Stomach (tissue), 8 donors: ENCODE measurements at regions not wholly inside any gene's neighbourhood (a gene's known extent, or its start where the extent isn't known, plus 50 kb on each side); places are given as distances from the start of the nearest gene placed in this dataset.

ENCODE experiments used
- DNase-seq, 2 donors: peaks; one replicate each; pipeline versions ENCODE4 v3.0.0 to v3.0.0-alpha.2; 2013 to 2019
- H3K27ac ChIP-seq, 5 donors: fragments of 200-600 bp in 4 of 5; sonication (generic) in 4 of 5; one replicate each; pipeline ENCODE4 v1.5.1; 2013 to 2019; ENCODE audit warnings: mild to moderate bottlenecking in 1 of 5, moderate library complexity in 1 of 5
- H3K27me3 ChIP-seq, 3 donors: fragments of 200-600 bp; sonication (generic); one replicate each; pipeline ENCODE4 v1.5.1; 2017 to 2019; ENCODE audit warnings: mixed run types in 1 of 3
- H3K36me3 ChIP-seq, 4 donors: fragments of 200-600 bp; sonication (generic); 1 replicate in 3 of 4; 2 replicates in 1 of 4; pipeline ENCODE4 v1.5.1; 2016 to 2019
- H3K4me1 ChIP-seq, 4 donors: fragments of 200-600 bp; sonication (generic); one replicate each; pipeline ENCODE4 v1.5.1; 2016 to 2019
- H3K4me3 ChIP-seq, 4 donors: fragments of 200-600 bp; sonication (generic) in 3 of 4; one replicate each; pipeline ENCODE4 v1.5.1; 2016 to 2019; ENCODE audit warnings: mild to moderate bottlenecking in 1 of 4
- H3K9me3 ChIP-seq, 4 donors: fragments of 200-600 bp; sonication (generic); one replicate each; pipeline ENCODE4 v1.5.1; 2016 to 2019
- EP300 ChIP-seq: sonication (generic); formaldehyde crosslinking; IDR thresholded peaks from one replicate; pipeline ENCODE4 v1.6.1; 2017; ENCODE audit warnings: antibody characterized with exemption
- POLR2A ChIP-seq, 4 donors: fragments of 450-650 bp; IDR thresholded peaks; one replicate each; pipeline ENCODE4 v1.6.1; 2016; ENCODE audit warnings: antibody characterized with exemption in 4 of 4, control low read depth in 2 of 4, mild to moderate bottlenecking in 1 of 4, moderate library complexity in 1 of 4
- POLR2AphosphoS5 ChIP-seq, 3 donors: sonication (generic); formaldehyde crosslinking; IDR thresholded peaks; one replicate each; pipeline ENCODE4 v1.6.1; 2016; ENCODE audit warnings: antibody characterized with exemption in 3 of 3
- WGBS, 5 donors: extraction: QIAGEN DNeasy Blood & Tissue Kit in 3 of 5; methylation state at CpG; one replicate each; pipeline versions ENCODE4 v1.1.5 to v1.1.7; 2013 to 2018; 5-methylcytosine and 5-hydroxymethylcytosine counted together
- intact Hi-C: fragments of 100-400 bp; cut with DNase I; formaldehyde crosslinking; loops from one replicate; pipeline ENCODE4 v1.15.1; 2023; ENCODE audit warnings: low total_unique reads
- TF ChIP-seq, protein P1 (sequence below), 7 experiments: fragments of 450-650 bp in 4 of 7; fragments of 200-600 bp in 3 of 7; sonication (generic) in 3 of 7; IDR thresholded peaks; one replicate each; pipeline ENCODE4 v1.5.1; 2016 to 2019; ENCODE audit warnings: antibody characterized with exemption in 7 of 7, control low read depth in 2 of 7, mild to moderate bottlenecking in 1 of 7
- donor health status: healthy with polysubstance abuse.
- donor health status: Bipolar disorder and iron deficiency.
- donor health status: healthy.

- WGBS, 5 donors, result 41 to 55% (median 48%) methylated on average over 3 of the region's 3 CpGs
- Histone ChIP-seq H3K4me1 (peaks cover 0 to 9% (median 3%) of the 10 kb centered on the region in 4 donors), H3K9me3 (no peaks in the 10 kb centered on the region), H3K4me3 (peak overlapping the region in 1 of 4 donors; percentile 6), H3K27me3 (no peaks in the 10 kb centered on the region), H3K27ac (peak overlapping the region in 1 of 5 donors; percentile 52), H3K36me3 (no peaks in the 10 kb centered on the region)
- intact Hi-C loops, result no loop called here
- TF ChIP-seq, protein P1, sequence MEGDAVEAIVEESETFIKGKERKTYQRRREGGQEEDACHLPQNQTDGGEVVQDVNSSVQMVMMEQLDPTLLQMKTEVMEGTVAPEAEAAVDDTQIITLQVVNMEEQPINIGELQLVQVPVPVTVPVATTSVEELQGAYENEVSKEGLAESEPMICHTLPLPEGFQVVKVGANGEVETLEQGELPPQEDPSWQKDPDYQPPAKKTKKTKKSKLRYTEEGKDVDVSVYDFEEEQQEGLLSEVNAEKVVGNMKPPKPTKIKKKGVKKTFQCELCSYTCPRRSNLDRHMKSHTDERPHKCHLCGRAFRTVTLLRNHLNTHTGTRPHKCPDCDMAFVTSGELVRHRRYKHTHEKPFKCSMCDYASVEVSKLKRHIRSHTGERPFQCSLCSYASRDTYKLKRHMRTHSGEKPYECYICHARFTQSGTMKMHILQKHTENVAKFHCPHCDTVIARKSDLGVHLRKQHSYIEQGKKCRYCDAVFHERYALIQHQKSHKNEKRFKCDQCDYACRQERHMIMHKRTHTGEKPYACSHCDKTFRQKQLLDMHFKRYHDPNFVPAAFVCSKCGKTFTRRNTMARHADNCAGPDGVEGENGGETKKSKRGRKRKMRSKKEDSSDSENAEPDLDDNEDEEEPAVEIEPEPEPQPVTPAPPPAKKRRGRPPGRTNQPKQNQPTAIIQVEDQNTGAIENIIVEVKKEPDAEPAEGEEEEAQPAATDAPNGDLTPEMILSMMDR (IDR thresholded peaks at IDR 0.05), result no peak
- TF ChIP-seq EP300, result no peak
- TF ChIP-seq POLR2A (IDR thresholded peaks at IDR 0.05), result no peak
- TF ChIP-seq POLR2AphosphoS5 (IDR thresholded peaks at IDR 0.05), result no peak
- peak in 1 of 2 donors; percentile 60 for DNase-seq
Measured at GRCh38 chr1:84090447-84091245, 53.4 kb upstream of the PRKACB start.

- Histone ChIP-seq H3K4me3 (no peak overlapping the region), H3K9me3 (no peaks in the 10 kb centered on the region), H3K4me1 (peaks cover 0 to 9% (median 3%) of the 10 kb centered on the region in 4 donors), H3K27me3 (no peaks in the 10 kb centered on the region), H3K27ac (peak overlapping the region in 1 of 5 donors; percentile 52), H3K36me3 (no peaks in the 10 kb centered on the region)
- DNase-seq, result no peak
- intact Hi-C loops, result no loop called here
- TF ChIP-seq, protein P1 (IDR thresholded peaks at IDR 0.05), result no peak
- TF ChIP-seq POLR2A (IDR thresholded peaks at IDR 0.05), result no peak
- no peak for TF ChIP-seq POLR2AphosphoS5 (IDR thresholded peaks at IDR 0.05)
- no peak for TF ChIP-seq EP300
Measured at GRCh38 chr1:84089867-84090266, 54.2 kb upstream of the PRKACB start.

DNA sequence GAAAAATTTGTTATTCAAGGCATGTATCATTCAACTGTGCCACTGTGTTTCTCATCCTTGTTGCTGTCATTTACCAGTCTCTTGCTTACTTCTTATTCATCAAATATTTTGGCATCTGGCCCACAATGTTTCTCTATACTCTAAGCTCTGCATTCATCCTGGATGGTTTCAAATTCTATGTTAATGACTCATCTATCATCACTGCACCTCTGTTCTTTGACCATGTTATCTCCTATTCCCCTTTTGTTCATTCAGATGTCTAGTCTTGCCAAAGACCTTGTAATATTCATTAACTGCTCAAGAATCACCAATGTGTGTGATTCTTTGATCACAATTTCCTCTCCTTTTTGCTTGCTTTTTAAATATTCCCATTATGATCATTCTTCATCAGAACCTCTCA lies 54.6 kb upstream of the PRKACB start:
- no peaks in the 10 kb centered on the region for H3K36me3 ChIP-seq
- H3K4me1 ChIP-seq, result peaks cover 0 to 9% (median 3%) of the 10 kb centered on the region in 4 donors
- no peaks in the 10 kb centered on the region for H3K9me3 ChIP-seq
- H3K27me3 ChIP-seq, result no peaks in the 10 kb centered on the region
- TF ChIP-seq POLR2AphosphoS5 (IDR thresholded peaks at IDR 0.05), result no peak
- no peak for TF ChIP-seq EP300
- no peak for TF ChIP-seq POLR2A (IDR thresholded peaks at IDR 0.05)
- TF ChIP-seq, protein P1 (IDR thresholded peaks at IDR 0.05), result no peak
- intact Hi-C loops, result no loop called here
- DNase-seq, result no peak
- no peak overlapping the region for H3K27ac ChIP-seq
- no peak overlapping the region for H3K4me3 ChIP-seq

DNA sequence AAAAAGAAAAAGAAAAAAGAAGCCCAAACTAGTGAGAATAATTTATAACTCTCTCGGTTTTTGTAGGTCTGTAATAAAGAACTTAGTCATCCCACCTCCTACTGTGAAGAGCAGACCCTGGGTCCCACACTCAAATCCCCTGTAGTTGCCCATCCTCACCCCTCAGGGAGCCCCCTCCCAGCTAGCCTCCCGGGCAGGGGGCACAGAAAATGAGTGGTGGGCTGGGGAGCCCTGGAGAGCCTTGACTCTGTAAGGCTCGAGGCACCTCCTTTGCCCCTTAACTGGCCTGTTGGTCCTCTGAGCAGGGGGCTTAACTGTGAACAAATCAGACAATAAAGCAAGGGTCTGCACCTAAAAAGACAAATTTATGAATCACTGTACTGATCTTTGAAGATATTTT lies 57.5 kb upstream of the PRKACB start:
- Histone ChIP-seq H3K36me3 (no peaks in the 10 kb centered on the region), H3K4me3 (no peak overlapping the region), H3K9me3 (no peaks in the 10 kb centered on the region), H3K27ac (no peak overlapping the region), H3K27me3 (no peaks in the 10 kb centered on the region), H3K4me1 (peaks cover 0 to 9% (median 0%) of the 10 kb centered on the region in 4 donors)
- TF ChIP-seq, protein P1 (IDR thresholded peaks at IDR 0.05), result no peak
- no peak for DNase-seq
- WGBS, 5 donors, result 80 to 91% (median 85%) methylated on average over 3 of the region's 3 CpGs
- intact Hi-C loops, result no loop called here
